PC-3 (cell line): ENCODE measurements at regions not wholly inside any gene's neighbourhood (a gene's known extent, or its start where the extent isn't known, plus 50 kb on each side); places are given as distances from the start of the nearest gene placed in this dataset.

Source experiments
- ATAC-seq: fragments of 200-7000 bp; cut with Tn5 transposase; 2 replicates; pipeline ENCODE4 v1.9.1; 2020; ENCODE audit warnings: mild to moderate bottlenecking, moderate library complexity
- BruUV-seq: library from RNA; stranded (reverse); fragments of 400-500 nt; replicated peaks from 2 replicates; lab custom pipeline; 2021; lab: Mats Ljungman, UMichigan
- CTCF ChIA-PET: fragments of 300-600 bp; sonication (Branson Sonifier 250); formaldehyde crosslinking; loops from one replicate; lab custom pipeline; 2022; ENCODE audit warnings: antibody characterized with exemption; lab: Charles Lee
- POLR2A ChIA-PET: fragments of 300-600 bp; sonication (Branson Sonifier 250); formaldehyde crosslinking; loops from one replicate; lab custom pipeline; 2022; ENCODE audit warnings: antibody characterized with exemption; ENCODE audit not compliant: unreplicated experiment; lab: Charles Lee
- DNase-seq: peaks from one replicate; pipeline ENCODE4 v3.0.0-alpha.2; 2015
- H2AFZ ChIP-seq: fragments of 300-600 bp; sonication (generic); 2 replicates; pipeline ENCODE4 v1.6.0; 2016; ENCODE audit warnings: antibody characterized with exemption, low read length
- H3F3A ChIP-seq: fragments of 300-600 bp; sonication (generic); one replicate; pipeline ENCODE4 v1.6.0; 2017; ENCODE audit warnings: antibody characterized with exemption, low read length, control low read depth, mild to moderate bottlenecking; ENCODE audit not compliant: unreplicated experiment
- H3K27ac ChIP-seq: fragments of 300-600 bp; sonication (generic); 2 replicates; pipeline ENCODE4 v1.5.1; 2016; ENCODE audit warnings: mild to moderate bottlenecking, low read length
- H3K27me3 ChIP-seq: fragments of 300-600 bp; sonication (generic); 2 replicates; pipeline ENCODE4 v1.6.1; 2016; ENCODE audit warnings: low read length, mixed read lengths
- H3K36me3 ChIP-seq: fragments of 300-600 bp; sonication (generic); 2 replicates; pipeline ENCODE4 v1.6.1; 2016; ENCODE audit warnings: low read depth, mixed run types, low read length, mixed read lengths
- H3K4me1 ChIP-seq: fragments of 300-600 bp; sonication (generic); 2 replicates; pipeline ENCODE4 v1.5.1; 2016; ENCODE audit warnings: low read length; ENCODE audit not compliant: insufficient read depth
- H3K4me2 ChIP-seq: fragments of 300-600 bp; sonication (generic); 2 replicates; pipeline ENCODE4 v1.6.0; 2016; ENCODE audit warnings: low read length
- H3K4me3 ChIP-seq: fragments of 300-600 bp; sonication (generic); 2 replicates; pipeline ENCODE4 v1.5.1; 2016; ENCODE audit warnings: mild to moderate bottlenecking, low read length, mixed read lengths
- H3K79me2 ChIP-seq: fragments of 300-600 bp; sonication (generic); 2 replicates; pipeline ENCODE4 v1.6.1; 2017; ENCODE audit warnings: low read length, mixed read lengths
- H3K9ac ChIP-seq: fragments of 300-600 bp; sonication (generic); 2 replicates; pipeline ENCODE4 v1.6.0; 2016; ENCODE audit warnings: mild to moderate bottlenecking, low read length
- H3K9me2 ChIP-seq: fragments of 300-600 bp; sonication (generic); replicated peaks from 2 replicates; pipeline ENCODE4 v1.6.1; 2016; ENCODE audit warnings: mixed run types, low read length, mixed read lengths
- H3K9me3 ChIP-seq: fragments of 300-600 bp; sonication (generic); 2 replicates; pipeline ENCODE4 v1.6.1; 2016; ENCODE audit warnings: low read length, mixed read lengths
- H4K20me1 ChIP-seq: fragments of 300-600 bp; sonication (generic); 2 replicates; pipeline ENCODE4 v1.6.1; 2016; ENCODE audit warnings: low read length, mixed read lengths
- EZH2 ChIP-seq: fragments of 300-600 bp; sonication (generic); IDR thresholded peaks from one replicate; pipeline ENCODE4 v1.6.1; 2017; ENCODE audit warnings: antibody characterized with exemption, mild to moderate bottlenecking, low read length; ENCODE audit not compliant: unreplicated experiment
- EZH2phosphoT487 ChIP-seq: fragments of 300-600 bp; sonication (generic); IDR thresholded peaks from 2 replicates; pipeline ENCODE4 v1.6.1; 2018; ENCODE audit warnings: mild to moderate bottlenecking, antibody characterized with exemption, low read length, borderline replicate concordance
- intact Hi-C: fragments of 100-400 bp; cut with micrococcal nuclease; formaldehyde crosslinking; loops from 2 replicates; pipeline ENCODE4 v1.9.0; 2023
- TF ChIP-seq, protein P1 (sequence below): fragments of 300-600 bp; sonication (generic); conservative IDR thresholded peaks from 2 replicates; pipeline ENCODE4 v1.5.1; 2017; ENCODE audit warnings: antibody characterized with exemption, low read depth, mild to moderate bottlenecking, low read length

- no peaks in the 10 kb centered on the region for H3K27me3 ChIP-seq
- H3K4me1 ChIP-seq: peaks cover 11% of the 10 kb centered on the region
- POLR2A ChIA-PET: no interaction called here
- H3F3A ChIP-seq: no peaks in the 10 kb centered on the region
- no peak overlapping the region for H3K4me2 ChIP-seq
- DNase-seq: no peak
- no peaks in the 10 kb centered on the region for H3K9me2 ChIP-seq
- H3K9me3 ChIP-seq: no peaks in the 10 kb centered on the region
- no peak overlapping the region for H3K27ac ChIP-seq
- no peak for TF ChIP-seq EZH2phosphoT487
- TF ChIP-seq EZH2: no peak
- TF ChIP-seq, protein P1, sequence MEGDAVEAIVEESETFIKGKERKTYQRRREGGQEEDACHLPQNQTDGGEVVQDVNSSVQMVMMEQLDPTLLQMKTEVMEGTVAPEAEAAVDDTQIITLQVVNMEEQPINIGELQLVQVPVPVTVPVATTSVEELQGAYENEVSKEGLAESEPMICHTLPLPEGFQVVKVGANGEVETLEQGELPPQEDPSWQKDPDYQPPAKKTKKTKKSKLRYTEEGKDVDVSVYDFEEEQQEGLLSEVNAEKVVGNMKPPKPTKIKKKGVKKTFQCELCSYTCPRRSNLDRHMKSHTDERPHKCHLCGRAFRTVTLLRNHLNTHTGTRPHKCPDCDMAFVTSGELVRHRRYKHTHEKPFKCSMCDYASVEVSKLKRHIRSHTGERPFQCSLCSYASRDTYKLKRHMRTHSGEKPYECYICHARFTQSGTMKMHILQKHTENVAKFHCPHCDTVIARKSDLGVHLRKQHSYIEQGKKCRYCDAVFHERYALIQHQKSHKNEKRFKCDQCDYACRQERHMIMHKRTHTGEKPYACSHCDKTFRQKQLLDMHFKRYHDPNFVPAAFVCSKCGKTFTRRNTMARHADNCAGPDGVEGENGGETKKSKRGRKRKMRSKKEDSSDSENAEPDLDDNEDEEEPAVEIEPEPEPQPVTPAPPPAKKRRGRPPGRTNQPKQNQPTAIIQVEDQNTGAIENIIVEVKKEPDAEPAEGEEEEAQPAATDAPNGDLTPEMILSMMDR: no peak
- no peaks in the 10 kb centered on the region for H3K79me2 ChIP-seq
- CTCF ChIA-PET: no interaction called here
- intact Hi-C loops: loop anchor here (5.0 kb wide), 1 partner anchor 121 kb away; no protein-coding TSS in a partner anchor
- no peak overlapping the region for H3K9ac ChIP-seq
- no peaks in the 10 kb centered on the region for H3K36me3 ChIP-seq
- no peaks in the 10 kb centered on the region for H4K20me1 ChIP-seq
- no peak overlapping the region for H2AFZ ChIP-seq
- no TSS peak for BruUV-seq
- ATAC-seq: no peak
- no peak overlapping the region for H3K4me3 ChIP-seq
These were observed 179.7 kb upstream of the COPS8 start for GRCh38 chr2:236905976-236906375.

DNA sequence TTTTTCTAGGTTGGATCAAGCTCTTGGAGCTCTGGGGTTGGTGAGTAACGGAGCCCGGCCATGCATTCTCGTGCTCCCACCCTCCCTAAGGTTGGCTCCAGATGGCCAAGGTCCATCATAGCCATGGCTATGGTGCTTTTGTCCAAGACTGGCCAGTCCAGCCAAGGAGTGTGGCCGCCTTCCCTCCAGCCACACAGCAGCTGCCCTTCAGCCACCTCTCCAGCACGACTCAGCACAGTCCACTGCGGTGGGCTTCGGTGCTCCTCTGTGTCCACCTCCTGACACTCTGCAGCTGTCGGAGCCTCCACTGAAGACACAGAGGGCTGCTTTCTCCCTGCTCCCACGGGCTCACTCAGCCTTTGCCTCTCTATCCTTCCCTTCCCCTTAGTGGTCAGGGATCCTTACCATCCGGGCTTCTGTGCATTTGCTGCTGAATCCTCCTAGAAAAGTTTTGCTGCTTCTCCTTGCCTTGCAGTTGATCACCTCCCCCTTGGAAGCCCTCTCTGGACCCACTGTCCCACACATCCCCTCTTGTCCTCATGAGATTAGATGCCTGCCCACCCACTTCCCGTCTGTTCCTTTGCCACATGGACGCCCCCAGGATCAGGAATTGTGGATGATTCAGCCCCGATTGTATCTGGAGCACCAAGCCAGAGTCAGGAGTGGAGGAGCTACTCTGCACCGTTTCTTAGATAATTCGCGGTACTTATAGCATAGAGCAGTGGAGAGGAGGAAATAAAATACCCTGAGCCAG, 177.1 kb upstream of the COPS8 start:
- no peaks in the 10 kb centered on the region for H3K9me3 ChIP-seq
- H3K36me3 ChIP-seq: no peaks in the 10 kb centered on the region
- TF ChIP-seq, protein P1: no peak
- no peak for TF ChIP-seq EZH2
- no peak for TF ChIP-seq EZH2phosphoT487
- CTCF ChIA-PET: no interaction called here
- no peaks in the 10 kb centered on the region for H3K9me2 ChIP-seq
- H3K27me3 ChIP-seq: no peaks in the 10 kb centered on the region
- no peaks in the 10 kb centered on the region for H3F3A ChIP-seq
- no peaks in the 10 kb centered on the region for H4K20me1 ChIP-seq
- H3K9ac ChIP-seq: no peak overlapping the region
- no TSS peak for BruUV-seq
- intact Hi-C loops: loop anchor here (5.0 kb wide), 1 partner anchor 119 kb away; no protein-coding TSS in a partner anchor
- DNase-seq (no peak), ATAC-seq (no peak)
- no peak overlapping the region for H3K27ac ChIP-seq
- POLR2A ChIA-PET: interaction anchor here (0.5 kb wide), 1 partner anchor 36 kb away, joined by 3 read pairs; no protein-coding TSS in a partner anchor
- peaks cover 11% of the 10 kb centered on the region for H3K4me1 ChIP-seq
- no peak overlapping the region for H3K4me2 ChIP-seq
- no peak overlapping the region for H2AFZ ChIP-seq
- H3K4me3 ChIP-seq: no peak overlapping the region
- H3K79me2 ChIP-seq: no peaks in the 10 kb centered on the region

DNA sequence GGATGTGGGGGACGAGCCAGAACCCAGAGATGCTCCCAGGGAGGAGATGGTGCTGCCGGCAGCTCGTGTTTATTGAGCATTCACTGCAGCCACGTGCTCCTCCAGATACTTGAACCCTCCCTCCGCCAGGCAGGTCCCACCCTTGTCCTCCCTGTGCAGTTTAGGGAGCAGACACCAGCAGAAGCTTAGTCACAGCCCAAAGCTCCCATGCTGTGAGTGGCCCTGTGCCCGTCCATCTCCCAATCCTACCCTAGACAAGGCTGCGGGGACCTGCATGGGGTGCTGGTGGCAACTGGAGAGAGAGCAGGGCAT, 176.5 kb upstream of the COPS8 start:
- Histone ChIP-seq H2AFZ (no peak overlapping the region), H3F3A (no peaks in the 10 kb centered on the region)
- TF ChIP-seq, protein P1: no peak
- no peak for TF ChIP-seq EZH2
- TF ChIP-seq EZH2phosphoT487: no peak

More for the DNA sequence above, 176.5 kb upstream of the COPS8 start:
- BruUV-seq: no TSS peak
- Histone ChIP-seq H3K4me3 (no peak overlapping the region), H3K9me2 (no peaks in the 10 kb centered on the region), H4K20me1 (no peaks in the 10 kb centered on the region), H3K36me3 (no peaks in the 10 kb centered on the region), H3K27ac (no peak overlapping the region), H3K9me3 (no peaks in the 10 kb centered on the region), H3K9ac (no peak overlapping the region), H3K4me2 (no peak overlapping the region), H3K27me3 (no peaks in the 10 kb centered on the region), H3K79me2 (no peaks in the 10 kb centered on the region), H3K4me1 (peaks cover 11% of the 10 kb centered on the region)
- ATAC-seq (no peak), DNase-seq (no peak)
- ChIA-PET POLR2A (no interaction called here), CTCF (no interaction called here)
- intact Hi-C loops: loop anchor here (5.0 kb wide), 1 partner anchor 118 kb away; no protein-coding TSS in a partner anchor
